B cell (primary cell): ENCODE measurements at regions not wholly inside any gene's neighbourhood (a gene's known extent, or its start where the extent isn't known, plus 50 kb on each side); places are given as distances from the start of the nearest gene placed in this dataset.

Source experiments
- EZH2 ChIP-seq: IDR thresholded peaks from 2 replicates; pipeline ENCODE4 v1.6.1; 2012; ENCODE audit warnings: borderline replicate concordance, low read depth, mild to moderate bottlenecking, moderate library complexity, low read length; ENCODE audit not compliant: insufficient read depth, poor library complexity, severe bottlenecking
- TF ChIP-seq, protein P1 (sequence below): fragments of 200-600 bp; IDR thresholded peaks from one replicate; pipeline ENCODE4 v1.8.0; 2022; ENCODE audit warnings: antibody characterized with exemption, mild to moderate bottlenecking

DNA sequence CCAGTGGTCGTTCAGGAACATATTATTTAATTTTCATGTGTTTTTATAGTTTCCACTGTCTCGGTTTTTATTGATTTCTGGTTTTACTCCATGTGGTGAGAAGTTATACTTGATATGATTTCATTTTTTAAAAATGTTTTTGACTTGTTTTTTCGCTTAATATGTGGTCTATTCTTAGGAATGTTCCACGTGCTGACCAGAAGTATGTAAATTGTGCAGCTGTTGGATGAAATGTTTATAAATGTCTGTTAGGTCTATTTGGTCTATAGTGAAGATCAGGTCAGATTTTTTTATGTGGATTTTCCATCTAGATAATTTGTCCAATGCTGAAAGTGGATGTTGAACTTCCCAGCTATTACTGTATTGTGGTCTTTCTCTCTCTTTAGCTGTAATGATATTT, 433.8 kb upstream of the MIS18BP1 start:
- no peak for TF ChIP-seq EZH2
- TF ChIP-seq, protein P1, sequence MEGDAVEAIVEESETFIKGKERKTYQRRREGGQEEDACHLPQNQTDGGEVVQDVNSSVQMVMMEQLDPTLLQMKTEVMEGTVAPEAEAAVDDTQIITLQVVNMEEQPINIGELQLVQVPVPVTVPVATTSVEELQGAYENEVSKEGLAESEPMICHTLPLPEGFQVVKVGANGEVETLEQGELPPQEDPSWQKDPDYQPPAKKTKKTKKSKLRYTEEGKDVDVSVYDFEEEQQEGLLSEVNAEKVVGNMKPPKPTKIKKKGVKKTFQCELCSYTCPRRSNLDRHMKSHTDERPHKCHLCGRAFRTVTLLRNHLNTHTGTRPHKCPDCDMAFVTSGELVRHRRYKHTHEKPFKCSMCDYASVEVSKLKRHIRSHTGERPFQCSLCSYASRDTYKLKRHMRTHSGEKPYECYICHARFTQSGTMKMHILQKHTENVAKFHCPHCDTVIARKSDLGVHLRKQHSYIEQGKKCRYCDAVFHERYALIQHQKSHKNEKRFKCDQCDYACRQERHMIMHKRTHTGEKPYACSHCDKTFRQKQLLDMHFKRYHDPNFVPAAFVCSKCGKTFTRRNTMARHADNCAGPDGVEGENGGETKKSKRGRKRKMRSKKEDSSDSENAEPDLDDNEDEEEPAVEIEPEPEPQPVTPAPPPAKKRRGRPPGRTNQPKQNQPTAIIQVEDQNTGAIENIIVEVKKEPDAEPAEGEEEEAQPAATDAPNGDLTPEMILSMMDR = no peak
